Stomach (tissue), 8 donors: ENCODE measurements at regions not wholly inside any gene's neighbourhood (a gene's known extent, or its start where the extent isn't known, plus 50 kb on each side); places are given as distances from the start of the nearest gene placed in this dataset.
A peak's percentile ranks its signal among the peaks of the same experiment; 100 is the strongest.

ENCODE experiments used
- DNase-seq, 2 donors: peaks; one replicate each; pipeline versions ENCODE4 v3.0.0 to v3.0.0-alpha.2; 2013 to 2019
- H3K27ac ChIP-seq, 5 donors: fragments of 200-600 bp in 4 of 5; sonication (generic) in 4 of 5; one replicate each; pipeline ENCODE4 v1.5.1; 2013 to 2019; ENCODE audit warnings: mild to moderate bottlenecking in 1 of 5, moderate library complexity in 1 of 5
- H3K27me3 ChIP-seq, 3 donors: fragments of 200-600 bp; sonication (generic); one replicate each; pipeline ENCODE4 v1.5.1; 2017 to 2019; ENCODE audit warnings: mixed run types in 1 of 3
- H3K36me3 ChIP-seq, 4 donors: fragments of 200-600 bp; sonication (generic); 1 replicate in 3 of 4; 2 replicates in 1 of 4; pipeline ENCODE4 v1.5.1; 2016 to 2019
- H3K4me1 ChIP-seq, 4 donors: fragments of 200-600 bp; sonication (generic); one replicate each; pipeline ENCODE4 v1.5.1; 2016 to 2019
- H3K4me3 ChIP-seq, 4 donors: fragments of 200-600 bp; sonication (generic) in 3 of 4; one replicate each; pipeline ENCODE4 v1.5.1; 2016 to 2019; ENCODE audit warnings: mild to moderate bottlenecking in 1 of 4
- H3K9me3 ChIP-seq, 4 donors: fragments of 200-600 bp; sonication (generic); one replicate each; pipeline ENCODE4 v1.5.1; 2016 to 2019
- EP300 ChIP-seq: sonication (generic); formaldehyde crosslinking; IDR thresholded peaks from one replicate; pipeline ENCODE4 v1.6.1; 2017; ENCODE audit warnings: antibody characterized with exemption
- POLR2A ChIP-seq, 4 donors: fragments of 450-650 bp; IDR thresholded peaks; one replicate each; pipeline ENCODE4 v1.6.1; 2016; ENCODE audit warnings: antibody characterized with exemption in 4 of 4, control low read depth in 2 of 4, mild to moderate bottlenecking in 1 of 4, moderate library complexity in 1 of 4
- POLR2AphosphoS5 ChIP-seq, 3 donors: sonication (generic); formaldehyde crosslinking; IDR thresholded peaks; one replicate each; pipeline ENCODE4 v1.6.1; 2016; ENCODE audit warnings: antibody characterized with exemption in 3 of 3
- WGBS, 5 donors: extraction: QIAGEN DNeasy Blood & Tissue Kit in 3 of 5; methylation state at CpG; one replicate each; pipeline versions ENCODE4 v1.1.5 to v1.1.7; 2013 to 2018; 5-methylcytosine and 5-hydroxymethylcytosine counted together
- intact Hi-C: fragments of 100-400 bp; cut with DNase I; formaldehyde crosslinking; loops from one replicate; pipeline ENCODE4 v1.15.1; 2023; ENCODE audit warnings: low total_unique reads
- TF ChIP-seq, protein P1 (sequence below), 7 experiments: fragments of 450-650 bp in 4 of 7; fragments of 200-600 bp in 3 of 7; sonication (generic) in 3 of 7; IDR thresholded peaks; one replicate each; pipeline ENCODE4 v1.5.1; 2016 to 2019; ENCODE audit warnings: antibody characterized with exemption in 7 of 7, control low read depth in 2 of 7, mild to moderate bottlenecking in 1 of 7
- donor health status: healthy with polysubstance abuse.
- donor health status: Bipolar disorder and iron deficiency.
- donor health status: healthy.

DNA sequence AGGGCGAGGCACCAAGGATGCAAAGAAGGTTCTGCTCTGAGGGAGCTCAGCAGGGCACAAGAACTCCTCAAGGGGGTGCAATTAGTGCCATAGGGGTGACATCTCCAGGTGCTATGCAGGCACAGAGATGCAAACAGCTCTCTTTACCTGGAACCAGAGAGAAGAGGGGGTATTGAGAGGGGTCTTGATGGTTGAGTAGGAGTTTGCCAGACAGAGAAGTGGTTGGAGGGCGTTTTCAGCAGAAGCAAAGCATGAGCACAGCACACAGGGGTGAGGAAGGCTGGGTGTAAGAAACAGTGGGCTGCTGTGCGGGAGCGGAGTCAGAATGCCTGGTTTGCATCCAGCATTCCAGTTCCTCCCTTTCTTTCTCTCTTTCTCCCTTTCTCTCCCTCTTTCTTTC, 81.8 kb upstream of the LHX1 start:
- intact Hi-C loops: no loop called here
- Histone ChIP-seq H3K4me3 (no peak overlapping the region), H3K27ac (no peak overlapping the region), H3K4me1 (peaks cover 0 to 8% (median 2%) of the 10 kb centered on the region in 4 donors), H3K36me3 (no peaks in the 10 kb centered on the region), H3K9me3 (peaks cover 0 to 4% (median 0%) of the 10 kb centered on the region in 4 donors), H3K27me3 (peaks cover 0 to 66% (median 0%) of the 10 kb centered on the region in 3 donors)
- no peak for DNase-seq
- TF ChIP-seq POLR2A (IDR thresholded peaks at IDR 0.05) (no peak), POLR2AphosphoS5 (IDR thresholded peaks at IDR 0.05) (no peak), EP300 (no peak)
- TF ChIP-seq, protein P1, sequence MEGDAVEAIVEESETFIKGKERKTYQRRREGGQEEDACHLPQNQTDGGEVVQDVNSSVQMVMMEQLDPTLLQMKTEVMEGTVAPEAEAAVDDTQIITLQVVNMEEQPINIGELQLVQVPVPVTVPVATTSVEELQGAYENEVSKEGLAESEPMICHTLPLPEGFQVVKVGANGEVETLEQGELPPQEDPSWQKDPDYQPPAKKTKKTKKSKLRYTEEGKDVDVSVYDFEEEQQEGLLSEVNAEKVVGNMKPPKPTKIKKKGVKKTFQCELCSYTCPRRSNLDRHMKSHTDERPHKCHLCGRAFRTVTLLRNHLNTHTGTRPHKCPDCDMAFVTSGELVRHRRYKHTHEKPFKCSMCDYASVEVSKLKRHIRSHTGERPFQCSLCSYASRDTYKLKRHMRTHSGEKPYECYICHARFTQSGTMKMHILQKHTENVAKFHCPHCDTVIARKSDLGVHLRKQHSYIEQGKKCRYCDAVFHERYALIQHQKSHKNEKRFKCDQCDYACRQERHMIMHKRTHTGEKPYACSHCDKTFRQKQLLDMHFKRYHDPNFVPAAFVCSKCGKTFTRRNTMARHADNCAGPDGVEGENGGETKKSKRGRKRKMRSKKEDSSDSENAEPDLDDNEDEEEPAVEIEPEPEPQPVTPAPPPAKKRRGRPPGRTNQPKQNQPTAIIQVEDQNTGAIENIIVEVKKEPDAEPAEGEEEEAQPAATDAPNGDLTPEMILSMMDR (IDR thresholded peaks at IDR 0.05): no peak
- WGBS, 5 donors: 85 to 93% (median 86%) methylated on average over 4 of the region's 4 CpGs

DNA sequence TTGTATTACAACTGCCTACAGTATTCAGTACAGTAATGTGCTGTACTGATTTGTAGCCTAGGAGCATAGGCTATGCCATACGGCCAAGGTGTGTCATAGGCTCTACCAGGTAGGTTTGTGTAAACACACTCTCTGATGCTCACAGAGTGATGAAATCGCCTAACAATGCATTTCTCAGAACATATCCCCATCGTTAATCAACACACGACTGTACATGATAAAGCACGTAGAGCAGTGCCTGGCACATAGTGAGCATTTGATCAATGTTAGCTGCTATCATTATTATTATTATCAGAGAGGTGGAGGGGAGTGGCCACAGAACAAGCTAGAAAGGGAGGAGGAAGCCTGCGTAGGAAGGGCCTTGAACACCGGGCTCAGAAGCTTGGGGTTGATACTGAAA, 81.1 kb upstream of the LHX1 start:
- Histone ChIP-seq H3K4me1 (peaks cover 0 to 8% (median 2%) of the 10 kb centered on the region in 4 donors), H3K27ac (peak overlapping the region in 1 of 5 donors; percentile 62), H3K4me3 (no peak overlapping the region), H3K9me3 (peaks cover 0 to 4% (median 0%) of the 10 kb centered on the region in 4 donors), H3K36me3 (no peaks in the 10 kb centered on the region), H3K27me3 (peaks cover 0 to 67% (median 0%) of the 10 kb centered on the region in 3 donors)
- peak; percentile 41 to 71 for DNase-seq
- intact Hi-C loops: no loop called here
- WGBS, 5 donors: 21 to 54% (median 34%) methylated on average over 7 of the region's 7 CpGs
- TF ChIP-seq, protein P1 (IDR thresholded peaks at IDR 0.05): no peak
- TF ChIP-seq POLR2AphosphoS5 (IDR thresholded peaks at IDR 0.05): peak in 2 of 3 donors; percentile 83 to 92

DNA sequence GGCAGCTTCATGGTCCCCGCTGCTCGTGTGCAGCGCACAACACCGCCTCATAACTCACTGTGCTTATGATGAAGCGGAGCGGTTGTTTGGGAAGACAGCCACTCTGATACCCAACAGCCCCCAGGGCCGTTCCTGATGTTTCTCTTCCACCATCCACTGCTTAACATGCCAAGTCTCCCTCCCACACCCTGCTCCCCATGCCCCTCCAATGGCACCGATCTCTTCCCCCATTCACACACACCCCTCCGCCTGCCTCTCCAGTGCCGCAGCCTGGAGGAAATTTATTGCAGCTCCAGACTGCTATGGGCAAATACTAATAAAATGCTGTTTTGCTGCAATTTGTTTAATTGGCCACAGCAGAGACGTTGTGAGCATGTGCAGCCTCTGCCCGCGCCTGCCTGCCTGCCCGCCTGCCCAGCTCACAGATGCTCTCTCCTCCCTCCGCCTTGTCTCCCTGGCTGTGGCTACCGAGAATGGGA, 80.3 kb upstream of the LHX1 start:
- DNase-seq: peak in 1 of 2 donors; percentile 24
- Histone ChIP-seq H3K36me3 (no peaks in the 10 kb centered on the region), H3K4me3 (no peak overlapping the region), H3K27ac (peak overlapping the region in 2 of 5 donors; percentile 23 to 62), H3K4me1 (peaks cover 0 to 8% (median 2%) of the 10 kb centered on the region in 4 donors), H3K9me3 (peaks cover 0 to 4% (median 0%) of the 10 kb centered on the region in 4 donors), H3K27me3 (peaks cover 0 to 65% (median 0%) of the 10 kb centered on the region in 3 donors)
- no peak for TF ChIP-seq POLR2AphosphoS5 (IDR thresholded peaks at IDR 0.05)
- no peak for TF ChIP-seq POLR2A (IDR thresholded peaks at IDR 0.05)
- TF ChIP-seq, protein P1 (IDR thresholded peaks at IDR 0.05): no peak
- TF ChIP-seq EP300: no peak
- intact Hi-C loops: no loop called here
- 71 to 79% (median 79%) methylated on average over 16 of the region's 16 CpGs for WGBS, 5 donors

DNA sequence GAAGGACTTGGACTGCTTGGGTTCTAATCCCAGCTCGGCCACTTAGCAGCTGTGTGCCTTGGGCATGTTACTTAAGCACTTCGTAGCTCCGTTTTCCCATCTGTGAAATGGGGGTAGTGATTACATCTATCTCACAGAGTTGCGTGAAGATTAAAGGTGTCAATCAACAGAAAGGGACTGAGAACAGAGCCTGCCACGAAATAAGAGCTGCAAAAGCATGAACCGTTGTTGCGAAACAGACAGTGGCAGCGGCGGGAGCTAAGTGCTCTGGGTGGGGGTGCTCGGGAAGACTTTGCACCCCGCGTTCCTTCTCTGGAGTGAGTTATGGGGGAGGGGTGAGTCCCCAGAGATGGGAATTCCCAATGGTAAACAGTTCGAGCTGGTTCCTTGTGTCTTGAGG, 79.6 kb upstream of the LHX1 start:
- peaks cover 0 to 4% (median 0%) of the 10 kb centered on the region in 4 donors for H3K9me3 ChIP-seq
- peaks cover 0 to 71% (median 0%) of the 10 kb centered on the region in 3 donors for H3K27me3 ChIP-seq
- TF ChIP-seq EP300: no peak
- no peak for TF ChIP-seq POLR2A (IDR thresholded peaks at IDR 0.05)
- no peak for TF ChIP-seq POLR2AphosphoS5 (IDR thresholded peaks at IDR 0.05)
- TF ChIP-seq, protein P1 (IDR thresholded peaks at IDR 0.05): no peak
- peaks cover 0 to 8% (median 2%) of the 10 kb centered on the region in 4 donors for H3K4me1 ChIP-seq
- intact Hi-C loops: no loop called here
- 63 to 83% (median 79%) methylated on average over 13 of the region's 13 CpGs for WGBS, 5 donors
- H3K27ac ChIP-seq: no peak overlapping the region
- H3K36me3 ChIP-seq: no peaks in the 10 kb centered on the region
- H3K4me3 ChIP-seq: no peak overlapping the region
- DNase-seq: no peak
